K562 (cell line): ENCODE measurements at regions not wholly inside any gene's neighbourhood (a gene's known extent, or its start where the extent isn't known, plus 50 kb on each side); places are given as distances from the start of the nearest gene placed in this dataset.

Experiments
- ATAC-seq: fragments of 200-7000 bp; cut with Tn5 transposase; 3 replicates; pipeline ENCODE4 v1.9.1; 2020; ENCODE audit warnings: moderate library complexity
- BruUV-seq: library from RNA; stranded (reverse); fragments of 400-500 nt; replicated peaks from 2 replicates; lab custom pipeline; 2021; lab: Mats Ljungman, UMichigan
- CTCF ChIA-PET: fragments of 300-600 bp; formaldehyde crosslinking; extraction: SDS; loops from one replicate; lab custom pipeline; 2021; ENCODE audit warnings: low intra/inter-chr PET ratio; lab: Yijun Ruan, JAX
- POLR2A ChIA-PET: fragments of 300-600, 350-650 bp; sonication (Branson Sonifier 250); formaldehyde crosslinking; extraction: SDS; loops from one replicate; lab custom pipeline; 2021; ENCODE audit warnings: antibody characterized with exemption, inconsistent platforms; lab: Yijun Ruan, JAX
- DNase-seq, 4 experiments: peaks; one replicate each; pipeline versions ENCODE4 v3.0.0 to v3.0.0-alpha.2; 2011 to 2018; ENCODE audit warnings: low spot score in 3 of 4, mixed read lengths in 3 of 4; ENCODE audit errors: extremely low read depth in 1 of 4
- FAIRE-seq: peaks from 2 replicates; lab custom pipeline; 2011; peaks lifted over from hg19 to GRCh38; lab: Jason Lieb, UNC
- H2AFZ ChIP-seq: 2 replicates; pipeline ENCODE4 v1.6.0; 2011; ENCODE audit warnings: low read depth, low read length, control low read depth, inconsistent platforms
- H3K27ac ChIP-seq: fragments of 200-600 bp; 3 replicates; pipeline ENCODE4 v1.8.0; 2011; ENCODE audit warnings: low read depth, mild to moderate bottlenecking, control low read depth, inconsistent platforms, low read length, moderate library complexity, mixed read lengths; ENCODE audit errors: extremely low read depth
- H3K27me3 ChIP-seq, 2 experiments: fragments of 300-600 bp in 1 of 2; 2 replicates in 1 of 2; 3 replicates in 1 of 2; pipeline versions ENCODE4 v1.6.0 to v1.8.0; 2011; ENCODE audit warnings: inconsistent platforms in 2 of 2, low read length in 2 of 2, mild to moderate bottlenecking in 1 of 2, mixed read lengths in 1 of 2, moderate library complexity in 1 of 2; ENCODE audit not compliant: control insufficient read depth in 2 of 2, insufficient read depth in 2 of 2
- H3K36me3 ChIP-seq: fragments of 300-600 bp; 3 replicates; pipeline ENCODE4 v1.8.0; 2011; ENCODE audit warnings: mild to moderate bottlenecking, low read length, inconsistent platforms; ENCODE audit not compliant: control insufficient read depth, insufficient read depth
- H3K4me1 ChIP-seq, 2 experiments: fragments of 200-600 bp in 1 of 2; replicated peaks in 1 of 2; 2 replicates in 1 of 2; 3 replicates in 1 of 2; pipeline versions ENCODE4 v1.5.1 to v1.8.0; 2011; ENCODE audit warnings: inconsistent platforms in 2 of 2, low read length in 2 of 2, mild to moderate bottlenecking in 1 of 2, mixed read lengths in 1 of 2, moderate library complexity in 1 of 2; ENCODE audit not compliant: control insufficient read depth in 2 of 2, insufficient read depth in 2 of 2
- H3K4me2 ChIP-seq: 2 replicates; pipeline ENCODE4 v1.6.1; 2011; ENCODE audit warnings: low read length, control low read depth, inconsistent platforms, mixed read lengths; ENCODE audit not compliant: insufficient read depth
- H3K4me3 ChIP-seq: fragments of 200-600 bp; sonication (generic), shearing (Covaris generic); 2 replicates; pipeline ENCODE4 v1.5.1; 2016; ENCODE audit warnings: control low read depth, inconsistent platforms
- H3K79me2 ChIP-seq: fragments of 200-600 bp; 3 replicates; pipeline ENCODE4 v1.8.0; 2011; ENCODE audit warnings: low read length, inconsistent platforms; ENCODE audit not compliant: control insufficient read depth, insufficient read depth
- H3K9ac ChIP-seq, 2 experiments: 2 replicates each; pipeline versions ENCODE4 v1.6.0 to v1.6.1; 2011; ENCODE audit warnings: low read depth in 2 of 2, low read length in 2 of 2, control low read depth in 1 of 2, inconsistent platforms in 1 of 2, mild to moderate bottlenecking in 1 of 2, mixed read lengths in 1 of 2; ENCODE audit not compliant: insufficient read depth in 1 of 2
- H3K9me1 ChIP-seq: one replicate; pipeline ENCODE4 v1.6.0; 2011; ENCODE audit warnings: inconsistent platforms, mild to moderate bottlenecking, low read length, moderate library complexity; ENCODE audit not compliant: control insufficient read depth, insufficient read depth
- H3K9me3 ChIP-seq: replicated peaks from 2 replicates; pipeline ENCODE4 v1.5.1; 2011; ENCODE audit warnings: low read depth, low read length, inconsistent platforms; ENCODE audit not compliant: control insufficient read depth, insufficient read depth
- H4K20me1 ChIP-seq: replicated peaks from 2 replicates; pipeline ENCODE4 v1.6.1; 2011; ENCODE audit warnings: low read length, inconsistent platforms, mixed read lengths; ENCODE audit not compliant: control insufficient read depth, insufficient read depth
- CBFA2T2 ChIP-seq: fragments of 450-650 bp; conservative IDR thresholded peaks from 2 replicates; pipeline ENCODE4 v1.6.1; 2017; ENCODE audit warnings: mild to moderate bottlenecking
- ERF ChIP-seq: fragments of 450-650 bp; formaldehyde crosslinking; IDR thresholded peaks from 2 replicates; pipeline ENCODE4 v1.4.0; 2020; ENCODE audit warnings: mild to moderate bottlenecking, mixed read lengths
- GATA2 ChIP-seq: sonication (generic); formaldehyde crosslinking; IDR thresholded peaks from 2 replicates; pipeline ENCODE4 v1.4.0; 2020; ENCODE audit warnings: mild to moderate bottlenecking, missing genetic modification reagents
- GATAD2B ChIP-seq: fragments of 450-650 bp; IDR thresholded peaks from 2 replicates; pipeline ENCODE4 v1.6.1; 2017; ENCODE audit warnings: mild to moderate bottlenecking, borderline replicate concordance
- HDAC3 ChIP-seq: fragments of 450-650 bp; IDR thresholded peaks from 2 replicates; pipeline ENCODE4 v1.6.1; 2018; ENCODE audit warnings: borderline replicate concordance, mild to moderate bottlenecking, moderate library complexity; ENCODE audit not compliant: partially characterized antibody
- JUNB ChIP-seq: fragments of 450-650 bp; formaldehyde crosslinking; conservative IDR thresholded peaks from 2 replicates; pipeline ENCODE4 v1.4.0; 2020; ENCODE audit warnings: mild to moderate bottlenecking
- LCOR ChIP-seq: sonication (generic); formaldehyde crosslinking; IDR thresholded peaks from 2 replicates; pipeline ENCODE4 v1.8.0; 2022; ENCODE audit warnings: mild to moderate bottlenecking, missing genetic modification reagents
- MTF1 ChIP-seq: fragments of 250-450 bp; sonication (Bioruptor Pico); IDR thresholded peaks from 2 replicates; pipeline ENCODE4 v1.9.0; 2021; ENCODE audit warnings: moderate library complexity, mild to moderate bottlenecking, inconsistent platforms, borderline replicate concordance
- NFE2 ChIP-seq: IDR thresholded peaks from 2 replicates; pipeline ENCODE4 v1.6.1; 2014; ENCODE audit warnings: antibody characterized with exemption, low read depth
- OTX1 ChIP-seq: fragments of 450-650 bp; formaldehyde crosslinking; IDR thresholded peaks from 2 replicates; pipeline ENCODE4 v1.4.0; 2022; ENCODE audit warnings: mild to moderate bottlenecking
- POLR2AphosphoS2 ChIP-seq: IDR thresholded peaks from 2 replicates; pipeline ENCODE4 v1.6.1; 2012; ENCODE audit warnings: low read length, improper control_type of control experiment
- PREB ChIP-seq: sonication (generic); formaldehyde crosslinking; IDR thresholded peaks from 2 replicates; pipeline ENCODE4 v1.8.1; 2023; ENCODE audit warnings: mild to moderate bottlenecking, missing genetic modification reagents
- PTTG1 ChIP-seq: fragments of 450-650 bp; IDR thresholded peaks from 2 replicates; pipeline ENCODE4 v1.6.1; 2016; ENCODE audit warnings: low read depth, mild to moderate bottlenecking, missing genetic modification characterization, missing compliant biosample characterization
- SAFB2 ChIP-seq: fragments of 200-400 bp; formaldehyde crosslinking; IDR thresholded peaks from 2 replicates; pipeline ENCODE4 v1.6.1; 2018; ENCODE audit warnings: borderline replicate concordance, low read length, low read depth, moderate library complexity; ENCODE audit not compliant: severe bottlenecking
- SIX5 ChIP-seq, 2 experiments: IDR thresholded peaks; 2 replicates each; pipeline ENCODE4 v1.6.1; 2011; ENCODE audit warnings: low read length in 2 of 2, borderline replicate concordance in 1 of 2, low read depth in 1 of 2, mild to moderate bottlenecking in 1 of 2, moderate library complexity in 1 of 2; ENCODE audit not compliant: insufficient read depth in 1 of 2
- SREBF1 ChIP-seq: fragments of 150-350 bp; IDR thresholded peaks from 2 replicates; pipeline ENCODE4 v1.6.1; 2014; ENCODE audit warnings: antibody characterized with exemption, low read depth, low read length, borderline replicate concordance
- ZBTB34 ChIP-seq: fragments of 250-450 bp; sonication (Bioruptor Pico); IDR thresholded peaks from 2 replicates; pipeline ENCODE4 v1.8.0; 2021; ENCODE audit warnings: mild to moderate bottlenecking, moderate library complexity
- ZNF551 ChIP-seq: fragments of 250-450 bp; sonication (Bioruptor Pico); IDR thresholded peaks from 2 replicates; pipeline ENCODE4 v1.5.0; 2021; ENCODE audit warnings: mild to moderate bottlenecking, moderate library complexity
- ZNF644 ChIP-seq: fragments of 200-800 bp; sonication (Bioruptor generic); IDR thresholded peaks from 2 replicates; pipeline ENCODE4 v1.6.1; 2016; ENCODE audit warnings: low read depth, missing genetic modification characterization, missing compliant biosample characterization
- ZSCAN32 ChIP-seq: fragments of 450-650 bp; formaldehyde crosslinking; IDR thresholded peaks from 2 replicates; pipeline ENCODE4 v1.4.0; 2020; ENCODE audit warnings: mild to moderate bottlenecking, moderate library complexity
- WGBS: fragments of 100-300 bp; shearing (Covaris generic); methylation state at CpG from one replicate; pipeline ENCODE4 v1.1.6; 2016; ENCODE audit warnings: low coverage, mixed read lengths; ENCODE audit not compliant: insufficient coverage; ENCODE audit errors: missing lambda C conversion rate; 5-methylcytosine and 5-hydroxymethylcytosine counted together
- in situ Hi-C: fragments of 300-500 bp; cut with MboI; formaldehyde crosslinking; loops from 4 replicates; pipeline ENCODE4 v1.15.0; 2018; ENCODE audit warnings: inconsistent platforms, mixed read lengths
- intact Hi-C: fragments of 100-400 bp; cut with micrococcal nuclease; formaldehyde crosslinking; loops from 2 replicates; pipeline ENCODE4 v1.14.2; 2022

- no peaks in the 10 kb centered on the region; a peak in 1 of 5 replicates for H3K4me1 ChIP-seq
- TF ChIP-seq ERF (CRISPR knock-in tag) = no peak
- TF ChIP-seq ZBTB34 = no peak
- TF ChIP-seq NFE2 = no peak
- no peak for TF ChIP-seq JUNB (CRISPR knock-in tag)
- TF ChIP-seq POLR2AphosphoS2 = no peak
- no peak for TF ChIP-seq ZSCAN32 (CRISPR knock-in tag)
- TF ChIP-seq SIX5 (IDR thresholded peaks at IDR 0.05; ENCODE audit: borderline replicate concordance in 1 of 2, insufficient read depth in 1 of 2, low read depth in 1 of 2, low read length in 2 of 2) = no peak
- TF ChIP-seq SREBF1 = no peak
- TF ChIP-seq LCOR (CRISPR knock-in tag) = no peak
- no peak for TF ChIP-seq SAFB2
- TF ChIP-seq OTX1 (CRISPR knock-in tag) = no peak
- TF ChIP-seq CBFA2T2 = no peak
- TF ChIP-seq HDAC3 = no peak
- TF ChIP-seq PREB (CRISPR knock-in tag) = no peak
- TF ChIP-seq GATA2 (CRISPR knock-in tag) = no peak
- TF ChIP-seq ZNF551 (CRISPR knock-in tag) = no peak
- no peak for TF ChIP-seq ZNF644 (tag)
- TF ChIP-seq PTTG1 (tag) = no peak
- no peak for TF ChIP-seq MTF1 (CRISPR knock-in tag)
- TF ChIP-seq GATAD2B = no peak
- no peaks in the 10 kb centered on the region; the same call in 1 of the 2 replicates for H4K20me1 ChIP-seq
- no peak overlapping the region for H3K27ac ChIP-seq
- no peak overlapping the region for H3K4me2 ChIP-seq
- H3K79me2 ChIP-seq = no peaks in the 10 kb centered on the region
- no peaks in the 10 kb centered on the region for H3K9me1 ChIP-seq
- DNase-seq (no peak), FAIRE-seq (no peak), ATAC-seq (no peak)
- under 1% methylated on average over 20 of the region's 20 CpGs for WGBS
- no peak overlapping the region for H3K4me3 ChIP-seq
- intact Hi-C loops (no loop called here), in situ Hi-C loops (no loop called here)
- POLR2A ChIA-PET = interaction anchor here (0.5 kb wide), 1 partner anchor 1770 kb away, joined by 4 read pairs; no protein-coding TSS in a partner anchor
- no peak overlapping the region for H2AFZ ChIP-seq
- H3K9ac ChIP-seq = no peak overlapping the region
- peaks cover 22 to 60% of the 10 kb centered on the region in 2 experiments; a peak in 3 of 5 replicates for H3K27me3 ChIP-seq
- CTCF ChIA-PET = no interaction called here
- no TSS peak for BruUV-seq
- H3K9me3 ChIP-seq = no peaks in the 10 kb centered on the region; the same call in 1 of the 2 replicates
- H3K36me3 ChIP-seq = no peaks in the 10 kb centered on the region
Observed at GRCh38 chr1:2934156-2934540, 87.1 kb upstream of the ACTRT2 start.
